GM18505 (cell line): ENCODE measurements at regions not wholly inside any gene's neighbourhood (a gene's known extent, or its start where the extent isn't known, plus 50 kb on each side); places are given as distances from the start of the nearest gene placed in this dataset.
"Not testable (repeated sequence)": the region's sequence is repeated elsewhere in the genome, so short reads cannot be mapped to it uniquely, and the experiment has no call there.

Source experiments
- ATAC-seq: cut with Tn5 transposase; IDR thresholded peaks from one replicate; pipeline ENCODE4 v1.9.1; 2021; ENCODE audit not compliant: unreplicated experiment
- POLR2A ChIP-seq: IDR thresholded peaks from 4 replicates; pipeline ENCODE4 v1.6.1; 2011; ENCODE audit warnings: borderline replicate concordance; ENCODE audit not compliant: insufficient read depth, insufficient read length; ENCODE audit errors: extremely low read depth

GRCh38 chr4:184896868-184897715 lies 71.3 kb upstream of the ACSL1 start:
- TF ChIP-seq POLR2A = no peak
- peak; percentile 66 for ATAC-seq

- TF ChIP-seq POLR2A = no peak
- ATAC-seq = no peak
Observed at GRCh38 chr4:184897895-184898294, 72.1 kb upstream of the ACSL1 start.

- no peak for TF ChIP-seq POLR2A
- ATAC-seq = no peak
Observed at GRCh38 chr4:184898793-184899192, 73.0 kb upstream of the ACSL1 start.

GRCh38 chr4:184899261-184900134 lies 73.7 kb upstream of the ACSL1 start:
- no peak for TF ChIP-seq POLR2A

GRCh38 chr4:184900184-184900583 lies 74.4 kb upstream of the ACSL1 start:
- no peak for TF ChIP-seq POLR2A
- ATAC-seq = no peak

More at GRCh38 chr4:184899261-184900134, 73.7 kb upstream of the ACSL1 start:
- ATAC-seq = no peak

- no peak for ATAC-seq
- no peak for TF ChIP-seq POLR2A
Observed at GRCh38 chr4:184902550-184902949, 76.8 kb upstream of the ACSL1 start.

- no peak for ATAC-seq
- TF ChIP-seq POLR2A = no peak
Observed at GRCh38 chr4:184906480-184907097, 80.8 kb upstream of the ACSL1 start.

- no peak for ATAC-seq
Observed at GRCh38 chr4:184907216-184907615, 81.4 kb upstream of the ACSL1 start.

GRCh38 chr4:184907810-184908209 lies 82.0 kb upstream of the ACSL1 start:
- no peak for TF ChIP-seq POLR2A
- no peak for ATAC-seq

More at GRCh38 chr4:184907216-184907615, 81.4 kb upstream of the ACSL1 start:
- TF ChIP-seq POLR2A = no peak

GRCh38 chr4:184911310-184911709 lies 85.5 kb upstream of the ACSL1 start:
- no peak for ATAC-seq
- TF ChIP-seq POLR2A = no peak

GRCh38 chr4:184913356-184914143 lies 87.8 kb upstream of the ACSL1 start:
- ATAC-seq = no peak
- TF ChIP-seq POLR2A = no peak

- ATAC-seq = not testable (repeated sequence)
Observed at GRCh38 chr4:184918799-184919198, 93.0 kb upstream of the ACSL1 start.

- no peak for TF ChIP-seq POLR2A
- no peak for ATAC-seq
Observed at GRCh38 chr4:184921456-184921855, 95.7 kb upstream of the ACSL1 start.

GRCh38 chr4:184922301-184922700 lies 96.0 kb upstream of the HELT start:
- ATAC-seq = no peak
- no peak for TF ChIP-seq POLR2A
